Right cardiac atrium (tissue), 5 donors: ENCODE measurements at regions not wholly inside any gene's neighbourhood (a gene's known extent, or its start where the extent isn't known, plus 50 kb on each side); places are given as distances from the start of the nearest gene placed in this dataset.
A peak's percentile ranks its signal among the peaks of the same experiment; 100 is the strongest.
"Not testable (repeated sequence)": the region's sequence is repeated elsewhere in the genome, so short reads cannot be mapped to it uniquely, and the experiment has no call there.

Source experiments
- ATAC-seq, 2 donors: fragments of 200-7000 bp; cut with Tn5 transposase; one replicate each; pipeline versions ENCODE4 v1.8.0 to v1.9.1; 2020; ENCODE audit warnings: moderate library complexity in 2 of 2, mild to moderate bottlenecking in 1 of 2
- DNase-seq, 3 donors: peaks; one replicate each; pipeline ENCODE4 v3.0.0-alpha.2; 2020
- H3K27ac ChIP-seq: one replicate; pipeline ENCODE4 v1.5.1; 2013; ENCODE audit warnings: mild to moderate bottlenecking, low read length, control low read depth, moderate library complexity
- H3K27me3 ChIP-seq: one replicate; pipeline ENCODE4 v1.6.1; 2013; ENCODE audit not compliant: control insufficient read depth, insufficient read depth
- H3K4me1 ChIP-seq: one replicate; pipeline ENCODE4 v1.6.1; 2013; ENCODE audit warnings: low read length; ENCODE audit not compliant: control insufficient read depth, insufficient read depth
- H3K4me3 ChIP-seq: one replicate; pipeline ENCODE4 v1.5.1; 2013; ENCODE audit warnings: low read length, control low read depth
- H3K9me3 ChIP-seq: one replicate; pipeline ENCODE4 v1.6.1; 2013; ENCODE audit warnings: low read length; ENCODE audit not compliant: control insufficient read depth
- WGBS: extraction: QIAGEN DNeasy Blood & Tissue Kit; methylation state at CpG from one replicate; pipeline ENCODE4 v1.1.7; 2013; 5-methylcytosine and 5-hydroxymethylcytosine counted together
- intact Hi-C, 4 donors: fragments of 100-400 bp; cut with DNase I; formaldehyde crosslinking; loops; one replicate each; pipeline versions ENCODE4 v1.11.0 to v1.14.0; 2022 to 2023
- donor health status: healthy with polysubstance abuse.
- donor health status: DM: no; HTN: yes; CAD: no.
- donor health status: DM: no; HTN: no; CAD: no.
- donor health status: DM: no; HTN: yes; CAD: no; lungs with severe emphysema.
- donor health status: DM: yes; HTN: yes; CAD: no.

- ATAC-seq (no peak), DNase-seq (no peak)
- Histone ChIP-seq H3K27ac (no peak overlapping the region), H3K9me3 (no peaks in the 10 kb centered on the region), H3K4me3 (no peak overlapping the region), H3K27me3 (no peaks in the 10 kb centered on the region), H3K4me1 (no peaks in the 10 kb centered on the region)
- intact Hi-C loops = no loop called here
- 79% methylated on average over 3 of the region's 3 CpGs for WGBS
These were observed 480.7 kb downstream of the HTR1B start for GRCh38 chr6:76982476-76983199.

GRCh38 chr6:76972474-76972873 is 490.8 kb downstream of the HTR1B start:
- ATAC-seq (no peak), DNase-seq (no peak)
- no peak overlapping the region for H3K4me3 ChIP-seq
- intact Hi-C loops = no loop called here
- no peaks in the 10 kb centered on the region for H3K27me3 ChIP-seq
- H3K27ac ChIP-seq = no peak overlapping the region
- H3K9me3 ChIP-seq = no peaks in the 10 kb centered on the region
- no peaks in the 10 kb centered on the region for H3K4me1 ChIP-seq

GRCh38 chr6:76959177-76959576 is 504.1 kb downstream of the HTR1B start:
- peak in 1 of 3 donors; percentile 20 for DNase-seq
- H3K4me3 ChIP-seq, H3K4me1 ChIP-seq, H3K27ac ChIP-seq, H3K9me3 ChIP-seq, H3K27me3 ChIP-seq, ATAC-seq, intact Hi-C loops: not testable (repeated sequence)
- 90% methylated on average over 15 of the region's 15 CpGs for WGBS

GRCh38 chr6:76942203-76942966 is 520.9 kb downstream of the HTR1B start:
- Histone ChIP-seq H3K27ac (no peak overlapping the region), H3K27me3 (no peaks in the 10 kb centered on the region), H3K4me1 (no peaks in the 10 kb centered on the region), H3K9me3 (no peaks in the 10 kb centered on the region), H3K4me3 (no peak overlapping the region)
- WGBS = 79% methylated on average over 2 of the region's 2 CpGs
- ATAC-seq (no peak), DNase-seq (peak in 1 of 3 donors; percentile 11)
- intact Hi-C loops = no loop called here

GRCh38 chr6:76940191-76940590 is 523.1 kb downstream of the HTR1B start:
- DNase-seq = no peak
- Histone ChIP-seq H3K9me3 (no peaks in the 10 kb centered on the region), H3K4me1 (no peaks in the 10 kb centered on the region), H3K27ac (no peak overlapping the region), H3K27me3 (no peaks in the 10 kb centered on the region), H3K4me3 (no peak overlapping the region)
- ATAC-seq = no peak
- 57% methylated on average over 1 of the region's 1 CpG for WGBS
- intact Hi-C loops = no loop called here

- Histone ChIP-seq H3K4me1 (no peaks in the 10 kb centered on the region), H3K4me3 (no peak overlapping the region), H3K27ac (no peak overlapping the region), H3K9me3 (no peaks in the 10 kb centered on the region), H3K27me3 (no peaks in the 10 kb centered on the region)
- ATAC-seq (no peak), DNase-seq (peak in 1 of 3 donors; percentile 4)
- intact Hi-C loops = no loop called here
- WGBS = 57% methylated on average over 2 of the region's 2 CpGs
These were observed 548.6 kb downstream of the HTR1B start for GRCh38 chr6:76914737-76915136.

- DNase-seq, H3K27me3 ChIP-seq, H3K27ac ChIP-seq, H3K9me3 ChIP-seq, intact Hi-C loops, H3K4me3 ChIP-seq, H3K4me1 ChIP-seq, ATAC-seq: not testable (repeated sequence)
- 83% methylated on average over 5 of the region's 6 CpGs for WGBS
These were observed 557.8 kb downstream of the HTR1B start for GRCh38 chr6:76905541-76905940.

GRCh38 chr6:76892542-76892941 is 570.7 kb downstream of the HTR1B start:
- intact Hi-C loops = no loop called here
- no peak for ATAC-seq
- no peak for DNase-seq
- no peaks in the 10 kb centered on the region for H3K27me3 ChIP-seq
- WGBS = 71% methylated on average over 3 of the region's 3 CpGs
- no peak overlapping the region for H3K27ac ChIP-seq
- no peaks in the 10 kb centered on the region for H3K9me3 ChIP-seq
- H3K4me1 ChIP-seq = no peaks in the 10 kb centered on the region
- H3K4me3 ChIP-seq = no peak overlapping the region

GRCh38 chr6:76888351-76888750 is 574.9 kb downstream of the HTR1B start:
- intact Hi-C loops = no loop called here
- H3K9me3 ChIP-seq = no peaks in the 10 kb centered on the region
- no peak overlapping the region for H3K4me3 ChIP-seq
- ATAC-seq (no peak), DNase-seq (no peak)
- no peak overlapping the region for H3K27ac ChIP-seq
- H3K27me3 ChIP-seq = no peaks in the 10 kb centered on the region
- H3K4me1 ChIP-seq = peaks cover 3% of the 10 kb centered on the region

- H3K9me3 ChIP-seq = no peaks in the 10 kb centered on the region
- WGBS = 78% methylated on average over 3 of the region's 3 CpGs
- H3K27me3 ChIP-seq = no peaks in the 10 kb centered on the region
- ATAC-seq (no peak), DNase-seq (no peak)
- H3K4me1 ChIP-seq = peaks cover 3% of the 10 kb centered on the region
- H3K27ac ChIP-seq = no peak overlapping the region
- intact Hi-C loops = no loop called here
- no peak overlapping the region for H3K4me3 ChIP-seq
These were observed 576.4 kb downstream of the HTR1B start for GRCh38 chr6:76886900-76887299.

GRCh38 chr6:76885861-76886301 is 577.4 kb downstream of the HTR1B start:
- H3K27me3 ChIP-seq = no peaks in the 10 kb centered on the region
- ATAC-seq (peak in 1 of 2 donors; percentile 47), DNase-seq (no peak)
- H3K27ac ChIP-seq = no peak overlapping the region
- no peak overlapping the region for H3K4me3 ChIP-seq
- WGBS = 38% methylated on average over 2 of the region's 2 CpGs
- intact Hi-C loops = no loop called here
- peaks cover 3% of the 10 kb centered on the region for H3K4me1 ChIP-seq
- no peaks in the 10 kb centered on the region for H3K9me3 ChIP-seq
